ENCODE measurements at regions not wholly inside any gene's neighbourhood (a gene's known extent, or its start where the extent isn't known, plus 50 kb on each side); places are given as distances from the start of the nearest gene placed in this dataset.
"Not testable (repeated sequence)": the region's sequence is repeated elsewhere in the genome, so short reads cannot be mapped to it uniquely, and the experiment has no call there.

DNA sequence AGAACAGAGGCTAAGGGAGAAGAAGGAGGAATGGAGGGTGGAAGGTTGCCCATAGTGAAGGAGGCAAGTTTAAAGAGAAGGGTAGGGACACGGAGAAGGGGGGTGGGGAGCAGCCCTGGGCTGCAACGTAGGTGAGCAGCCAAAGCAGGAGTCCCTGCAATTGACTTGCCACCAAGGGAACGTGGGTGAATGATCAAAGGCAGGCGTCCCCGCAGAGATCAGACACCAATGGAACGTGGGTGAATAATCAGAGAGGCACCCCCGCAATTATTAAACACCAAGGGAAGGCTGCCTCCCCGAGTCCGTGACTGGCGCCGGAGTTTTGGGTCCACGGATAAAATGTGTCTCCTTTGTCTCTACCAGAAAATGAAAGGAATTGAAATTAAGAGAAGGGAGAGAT lies 1103.5 kb downstream of the OLFM4 start:
- TF ChIP-seq EGR1 (IDR thresholded peaks at IDR 0.05; ENCODE audit: borderline replicate concordance, low read depth, low read length); EZH2 (IDR thresholded peaks at IDR 0.05; ENCODE audit: low read depth, low read length, severe bottlenecking); RFX5 (IDR thresholded peaks at IDR 0.05; ENCODE audit: borderline replicate concordance, low read depth, low read length); SRF (IDR thresholded peaks at IDR 0.05; ENCODE audit: low read depth, low read length): not testable (repeated sequence)
- TF ChIP-seq, protein P1, sequence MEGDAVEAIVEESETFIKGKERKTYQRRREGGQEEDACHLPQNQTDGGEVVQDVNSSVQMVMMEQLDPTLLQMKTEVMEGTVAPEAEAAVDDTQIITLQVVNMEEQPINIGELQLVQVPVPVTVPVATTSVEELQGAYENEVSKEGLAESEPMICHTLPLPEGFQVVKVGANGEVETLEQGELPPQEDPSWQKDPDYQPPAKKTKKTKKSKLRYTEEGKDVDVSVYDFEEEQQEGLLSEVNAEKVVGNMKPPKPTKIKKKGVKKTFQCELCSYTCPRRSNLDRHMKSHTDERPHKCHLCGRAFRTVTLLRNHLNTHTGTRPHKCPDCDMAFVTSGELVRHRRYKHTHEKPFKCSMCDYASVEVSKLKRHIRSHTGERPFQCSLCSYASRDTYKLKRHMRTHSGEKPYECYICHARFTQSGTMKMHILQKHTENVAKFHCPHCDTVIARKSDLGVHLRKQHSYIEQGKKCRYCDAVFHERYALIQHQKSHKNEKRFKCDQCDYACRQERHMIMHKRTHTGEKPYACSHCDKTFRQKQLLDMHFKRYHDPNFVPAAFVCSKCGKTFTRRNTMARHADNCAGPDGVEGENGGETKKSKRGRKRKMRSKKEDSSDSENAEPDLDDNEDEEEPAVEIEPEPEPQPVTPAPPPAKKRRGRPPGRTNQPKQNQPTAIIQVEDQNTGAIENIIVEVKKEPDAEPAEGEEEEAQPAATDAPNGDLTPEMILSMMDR (IDR thresholded peaks at IDR 0.05; ENCODE audit: control extremely low read depth in 1 of 3, insufficient read depth in 1 of 3, low read depth in 1 of 3, low read length in 3 of 3) = not testable (repeated sequence)

All from H1 (cell line).